ENCODE measurements at regions not wholly inside any gene's neighbourhood (a gene's known extent, or its start where the extent isn't known, plus 50 kb on each side); places are given as distances from the start of the nearest gene placed in this dataset.

GRCh38 chr18:61157451-61157850, 175.8 kb upstream of the CDH20 start:
- no peak for TF ChIP-seq CTCF (conservative IDR thresholded peaks at IDR 0.05; ENCODE audit: low read length)
- no peak for DNase-seq (ENCODE audit: low read depth)

GRCh38 chr18:61159246-61159645, 174.0 kb upstream of the CDH20 start:
- no peak for DNase-seq (ENCODE audit: low read depth)

More at GRCh38 chr18:61157451-61157850, 175.8 kb upstream of the CDH20 start:
- no peak overlapping the region for H3K4me3 ChIP-seq (ENCODE audit: low read length)

DNA sequence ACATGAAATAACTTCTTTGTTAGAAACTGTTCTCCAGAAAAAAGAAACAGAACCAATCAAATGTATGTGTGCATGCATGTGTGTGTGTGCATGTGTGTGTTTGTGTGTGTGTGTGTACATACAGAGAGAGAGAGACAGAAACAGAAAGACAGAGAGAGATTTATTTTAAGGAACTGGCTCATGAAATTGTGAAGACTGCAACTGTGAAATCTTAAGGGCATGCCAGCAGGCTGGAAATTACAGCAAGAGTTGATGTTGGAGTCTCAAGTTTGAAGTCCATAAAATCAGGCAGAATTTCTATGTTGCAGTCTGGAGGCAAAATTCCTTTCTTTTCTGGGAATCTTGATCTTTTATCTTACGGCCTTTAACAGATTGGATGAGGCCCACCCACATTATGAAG, 168.9 kb upstream of the CDH20 start:
- no peak overlapping the region for H3K4me3 ChIP-seq (ENCODE audit: low read length)
- no peak for DNase-seq (ENCODE audit: low read depth)
- no peak for TF ChIP-seq CTCF (conservative IDR thresholded peaks at IDR 0.05; ENCODE audit: low read length)

More at GRCh38 chr18:61159246-61159645, 174.0 kb upstream of the CDH20 start:
- TF ChIP-seq CTCF (conservative IDR thresholded peaks at IDR 0.05; ENCODE audit: low read length): no peak
- H3K4me3 ChIP-seq (ENCODE audit: low read length): no peak overlapping the region

DNA sequence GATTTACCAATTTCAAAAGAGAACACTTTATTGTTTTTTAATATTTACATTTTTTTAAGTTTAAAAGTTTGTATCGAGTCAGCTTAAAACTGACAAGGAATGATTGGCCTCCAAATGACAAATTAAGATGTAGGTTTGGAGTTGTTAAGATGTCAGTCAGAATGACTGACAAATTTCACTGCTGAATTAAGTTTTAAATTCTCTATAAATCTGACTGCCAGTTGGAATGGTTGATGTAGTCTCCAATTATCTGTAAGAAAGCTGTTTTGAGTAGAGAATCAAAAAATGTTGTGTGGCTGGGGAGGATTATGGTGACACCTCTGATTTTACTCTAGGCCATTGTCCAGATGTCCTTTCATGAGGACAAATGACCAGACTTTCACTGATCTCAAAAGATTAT, 165.3 kb upstream of the CDH20 start:
- TF ChIP-seq CTCF (conservative IDR thresholded peaks at IDR 0.05; ENCODE audit: low read length): no peak
- DNase-seq (ENCODE audit: low read depth): no peak
- no peak overlapping the region for H3K4me3 ChIP-seq (ENCODE audit: low read length)

- TF ChIP-seq CTCF (conservative IDR thresholded peaks at IDR 0.05; ENCODE audit: low read length): no peak
- no peak for DNase-seq (ENCODE audit: low read depth)
- no peak overlapping the region for H3K4me3 ChIP-seq (ENCODE audit: low read length)
These were observed 163.8 kb upstream of the CDH20 start for GRCh38 chr18:61169386-61169785.

DNA sequence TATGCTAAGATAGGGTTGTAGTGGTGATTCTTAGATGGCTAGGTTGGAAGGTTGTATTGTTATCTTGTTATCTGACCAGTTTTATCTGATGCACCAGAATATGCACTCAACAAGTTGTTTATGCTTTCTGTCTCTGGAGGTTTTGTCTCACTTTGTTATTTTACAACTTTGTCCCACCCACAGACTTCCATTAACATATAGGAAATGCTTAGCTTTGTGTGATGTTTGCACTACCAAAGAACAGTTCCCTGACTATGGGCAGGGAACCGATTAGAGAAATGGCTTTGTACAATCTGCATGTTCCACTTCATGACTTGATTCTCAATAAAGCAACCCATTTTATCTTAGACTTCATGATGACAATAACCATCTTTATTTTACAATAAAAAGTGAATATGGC, 160.6 kb upstream of the CDH20 start:
- DNase-seq (ENCODE audit: low read depth): no peak
- no peak for TF ChIP-seq CTCF (conservative IDR thresholded peaks at IDR 0.05; ENCODE audit: low read length)
- no peak overlapping the region for H3K4me3 ChIP-seq (ENCODE audit: low read length)

DNA sequence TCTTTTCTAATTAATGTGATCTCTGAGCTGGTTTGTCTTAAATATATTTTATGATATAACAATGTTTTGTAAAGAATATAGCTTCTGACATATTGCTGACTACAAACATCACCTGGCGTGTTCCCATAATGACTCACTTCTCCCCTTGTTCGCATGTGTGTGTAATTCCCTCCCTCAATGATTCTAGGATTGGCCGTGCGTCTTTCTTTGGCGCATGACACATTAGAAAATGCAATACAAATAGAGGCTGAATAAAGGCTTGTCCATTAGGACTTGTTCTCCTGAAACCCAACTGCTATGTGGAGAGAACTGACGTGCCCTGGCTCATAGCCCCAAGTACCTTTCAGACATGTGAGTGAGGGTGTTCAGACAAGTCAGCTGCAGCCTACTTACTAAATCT, 159.7 kb upstream of the CDH20 start:
- no peak for TF ChIP-seq CTCF (conservative IDR thresholded peaks at IDR 0.05; ENCODE audit: low read length)
- DNase-seq (ENCODE audit: low read depth): no peak
- H3K4me3 ChIP-seq (ENCODE audit: low read length): no peak overlapping the region
